Naive thymus-derived CD4-positive, alpha-beta T cell (primary cell): ENCODE measurements at regions not wholly inside any gene's neighbourhood (a gene's known extent, or its start where the extent isn't known, plus 50 kb on each side); places are given as distances from the start of the nearest gene placed in this dataset.

Source experiments
- ATAC-seq: fragments of 150-1000 bp; cut with Tn5 transposase; 2 replicates; pipeline ENCODE4 v1.10.0; 2021; ENCODE audit warnings: mild to moderate bottlenecking, moderate library complexity
- CTCF ChIA-PET: fragments of 350-600 bp; sonication (Branson Sonifier 250); formaldehyde crosslinking; loops from one replicate; lab custom pipeline; 2021; ENCODE audit warnings: antibody characterized with exemption; lab: Charles Lee
- POLR2A ChIA-PET: fragments of 350-600 bp; sonication (Branson Sonifier 250); formaldehyde crosslinking; loops from one replicate; lab custom pipeline; 2021; ENCODE audit warnings: antibody characterized with exemption, inconsistent platforms; lab: Charles Lee
- DNase-seq, 9 donors: peaks; one replicate each; pipeline versions ENCODE4 v3.0.0 to v3.0.0-alpha.2; 2020 to 2022; ENCODE audit warnings: mixed read lengths in 1 of 9
- H3K27ac ChIP-seq: one replicate; pipeline ENCODE4 v1.7.0; 2013; ENCODE audit warnings: mild to moderate bottlenecking, low read depth, low read length, moderate library complexity
- H3K27me3 ChIP-seq, 2 donors: one replicate each; pipeline ENCODE4 v1.7.0; 2013; ENCODE audit warnings: low read length in 2 of 2, mild to moderate bottlenecking in 2 of 2, moderate library complexity in 2 of 2; ENCODE audit not compliant: control insufficient read depth in 2 of 2, insufficient read depth in 2 of 2
- H3K36me3 ChIP-seq, 3 experiments: 1 replicate in 2 of 3; 2 replicates in 1 of 3; pipeline ENCODE4 v1.7.0; 2013; ENCODE audit warnings: low read length in 3 of 3, mild to moderate bottlenecking in 3 of 3, moderate library complexity in 1 of 3; ENCODE audit not compliant: insufficient read depth in 3 of 3, control insufficient read depth in 2 of 3
- H3K4me1 ChIP-seq, 2 donors: one replicate each; pipeline ENCODE4 v1.7.0; 2013; ENCODE audit warnings: low read length in 2 of 2, mild to moderate bottlenecking in 2 of 2, moderate library complexity in 1 of 2; ENCODE audit not compliant: control insufficient read depth in 2 of 2, insufficient read depth in 2 of 2
- H3K4me3 ChIP-seq: 2 replicates; pipeline ENCODE4 v1.7.0; 2013; ENCODE audit warnings: mild to moderate bottlenecking, low read length
- H3K9me3 ChIP-seq, 3 experiments: 1 replicate in 2 of 3; 2 replicates in 1 of 3; pipeline ENCODE4 v1.7.0; 2013; ENCODE audit warnings: low read length in 3 of 3; ENCODE audit not compliant: control insufficient read depth in 2 of 3
- H3K27ac Mint-ChIP-seq, 9 donors: one replicate each; pipeline ENCODE4 v1.8.0; 2020 to 2022; ENCODE audit warnings: mixed read lengths in 9 of 9, mild to moderate bottlenecking in 8 of 9, moderate library complexity in 5 of 9, inconsistent platforms in 2 of 9
- H3K27me3 Mint-ChIP-seq, 5 donors: one replicate each; pipeline ENCODE4 v1.8.0; 2021 to 2022; ENCODE audit warnings: mixed read lengths in 5 of 5, mild to moderate bottlenecking in 1 of 5
- H3K36me3 Mint-ChIP-seq, 5 donors: one replicate each; pipeline ENCODE4 v1.8.0; 2020 to 2022; ENCODE audit warnings: mixed read lengths in 5 of 5, mild to moderate bottlenecking in 3 of 5, inconsistent platforms in 1 of 5
- H3K4me1 Mint-ChIP-seq, 7 donors: one replicate each; pipeline ENCODE4 v1.8.0; 2020 to 2022; ENCODE audit warnings: mixed read lengths in 7 of 7, mild to moderate bottlenecking in 3 of 7, inconsistent platforms in 1 of 7
- H3K4me3 Mint-ChIP-seq, 10 donors: one replicate each; pipeline ENCODE4 v1.8.0; 2020 to 2022; ENCODE audit warnings: mild to moderate bottlenecking in 10 of 10, mixed read lengths in 10 of 10, moderate library complexity in 6 of 10, inconsistent platforms in 2 of 10
- H3K9me3 Mint-ChIP-seq, 11 donors: one replicate each; pipeline ENCODE4 v1.8.0; 2020 to 2022; ENCODE audit warnings: mixed read lengths in 11 of 11, mild to moderate bottlenecking in 4 of 11, inconsistent platforms in 1 of 11, moderate library complexity in 1 of 11
- intact Hi-C, 2 donors: fragments of 100-400 bp; cut with micrococcal nuclease; formaldehyde crosslinking; loops; one replicate each; pipeline ENCODE4 v1.15.1; 2023

DNA sequence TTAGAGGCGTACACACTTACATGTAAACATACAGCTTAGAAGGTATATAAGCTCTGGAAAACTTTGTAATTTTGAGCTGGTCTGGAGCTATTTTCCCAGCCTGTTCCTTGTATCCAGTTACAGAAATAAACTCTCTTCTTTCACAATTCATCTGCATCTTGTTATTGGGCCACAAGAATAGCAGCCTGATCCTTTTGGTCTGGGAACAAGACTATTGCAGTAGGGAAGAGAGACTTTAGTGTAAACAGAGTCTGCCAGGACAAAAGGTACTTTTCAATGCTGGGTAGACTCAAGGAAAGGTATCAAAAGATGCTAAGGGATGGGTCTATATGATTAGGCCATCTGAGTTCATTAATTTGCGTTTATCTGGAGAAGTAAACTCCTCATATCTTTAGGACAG is 728.3 kb downstream of the TYW1 start:
- intact Hi-C loops: no loop called here
- H3K4me3 ChIP-seq: no peak overlapping the region
- no peaks in the 10 kb centered on the region for H3K4me1 Mint-ChIP-seq
- H3K27me3 Mint-ChIP-seq: peaks cover 0 to 4% (median 0%) of the 10 kb centered on the region in 5 donors
- DNase-seq (no peak), ATAC-seq (no peak)
- no peaks in the 10 kb centered on the region for H3K9me3 ChIP-seq
- no peaks in the 10 kb centered on the region for H3K36me3 Mint-ChIP-seq
- no peak overlapping the region for H3K27ac Mint-ChIP-seq
- H3K4me1 ChIP-seq: no peaks in the 10 kb centered on the region
- no peaks in the 10 kb centered on the region for H3K27me3 ChIP-seq
- H3K36me3 ChIP-seq: no peaks in the 10 kb centered on the region
- CTCF ChIA-PET: no interaction called here
- POLR2A ChIA-PET: no interaction called here
- H3K4me3 Mint-ChIP-seq: no peak overlapping the region
- no peak overlapping the region for H3K27ac ChIP-seq
- H3K9me3 Mint-ChIP-seq: peaks cover 5 to 44% (median 15%) of the 10 kb centered on the region in 11 donors

DNA sequence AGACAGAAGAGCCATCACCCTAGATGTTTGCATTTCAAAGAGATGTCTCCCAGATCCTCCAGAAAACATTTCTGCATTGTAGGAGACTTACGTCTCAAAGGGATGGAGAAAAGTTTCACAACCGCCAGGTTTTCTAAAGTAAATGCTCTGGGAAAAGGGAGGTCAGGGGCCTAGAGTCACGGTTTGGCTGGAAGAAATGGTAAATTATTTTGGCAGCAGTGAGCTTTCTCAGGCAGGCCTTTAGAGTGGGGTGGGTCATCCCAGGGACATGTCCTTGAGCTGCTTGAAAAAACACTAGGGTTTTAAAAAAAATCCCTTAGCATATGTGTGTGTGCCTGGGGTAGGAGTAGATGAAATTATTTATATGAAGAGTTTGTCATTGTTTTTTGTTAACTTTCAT is 728.8 kb downstream of the TYW1 start:
- H3K4me1 ChIP-seq: no peaks in the 10 kb centered on the region
- no peak for ATAC-seq
- H3K4me3 Mint-ChIP-seq: no peak overlapping the region

DNA sequence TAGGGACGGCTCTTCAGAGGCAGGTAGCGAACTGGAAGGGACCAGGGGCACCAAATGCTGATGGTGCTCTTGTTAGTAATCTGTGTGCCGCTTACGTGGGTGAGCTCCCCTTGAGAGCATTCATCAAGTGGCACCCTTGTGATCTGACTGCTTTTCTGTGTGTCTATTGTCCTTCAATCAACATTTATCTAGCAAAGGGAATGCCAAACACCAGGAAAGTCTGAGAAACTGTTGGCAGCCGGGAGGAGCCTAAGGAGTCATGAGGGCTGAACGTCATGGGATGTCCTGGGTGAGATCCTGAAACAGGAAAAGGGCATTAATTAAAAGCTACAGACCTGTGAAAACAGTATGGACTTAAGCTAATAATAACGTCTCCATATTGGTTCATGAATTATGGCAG is 733.1 kb downstream of the TYW1 start:
- H3K27ac Mint-ChIP-seq: no peak overlapping the region
- POLR2A ChIA-PET: no interaction called here
- no peaks in the 10 kb centered on the region for H3K36me3 Mint-ChIP-seq
- H3K4me1 Mint-ChIP-seq: no peaks in the 10 kb centered on the region
- no peak overlapping the region for H3K4me3 Mint-ChIP-seq
- no peak overlapping the region for H3K27ac ChIP-seq
- H3K9me3 ChIP-seq: no peaks in the 10 kb centered on the region
- H3K27me3 Mint-ChIP-seq: peaks cover 0 to 3% (median 0%) of the 10 kb centered on the region in 5 donors
- intact Hi-C loops: no loop called here
- H3K9me3 Mint-ChIP-seq: peaks cover 7 to 42% (median 22%) of the 10 kb centered on the region in 11 donors
- CTCF ChIA-PET: no interaction called here
- DNase-seq: no peak
- ATAC-seq: no peak
- no peaks in the 10 kb centered on the region for H3K4me1 ChIP-seq
- no peaks in the 10 kb centered on the region for H3K36me3 ChIP-seq
- H3K27me3 ChIP-seq: no peaks in the 10 kb centered on the region
- H3K4me3 ChIP-seq: no peak overlapping the region

More for the DNA sequence above, 728.8 kb downstream of the TYW1 start:
- Mint-ChIP-seq H3K4me1 (no peaks in the 10 kb centered on the region), H3K36me3 (no peaks in the 10 kb centered on the region), H3K27ac (no peak overlapping the region), H3K9me3 (peaks cover 4 to 44% (median 14%) of the 10 kb centered on the region in 11 donors), H3K27me3 (peaks cover 0 to 3% (median 0%) of the 10 kb centered on the region in 5 donors)
- no peak overlapping the region for H3K27ac ChIP-seq
- intact Hi-C loops: no loop called here
- H3K36me3 ChIP-seq: no peaks in the 10 kb centered on the region
- POLR2A ChIA-PET: no interaction called here
- H3K4me3 ChIP-seq: no peak overlapping the region
- H3K27me3 ChIP-seq: no peaks in the 10 kb centered on the region
- H3K9me3 ChIP-seq: no peaks in the 10 kb centered on the region
- CTCF ChIA-PET: no interaction called here
- DNase-seq: no peak

DNA sequence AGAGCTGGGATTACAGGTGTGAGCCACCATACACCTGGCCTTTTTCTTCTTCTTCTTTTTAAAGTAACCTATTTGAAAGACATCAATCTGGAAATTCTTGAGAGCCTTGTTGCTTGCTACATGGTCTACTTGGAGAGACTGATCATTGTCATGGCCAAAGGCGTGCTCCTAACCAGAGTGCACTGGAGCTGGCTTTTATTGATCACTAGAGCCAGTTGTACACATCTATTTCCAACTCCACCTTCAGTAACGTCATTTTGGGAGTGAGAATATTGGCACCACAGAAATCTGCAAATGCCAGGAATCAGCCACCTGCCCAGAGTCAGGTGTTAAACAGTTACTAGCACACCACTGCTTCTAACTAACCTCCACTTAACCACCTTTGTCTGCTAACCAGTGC is 735.1 kb downstream of the TYW1 start:
- intact Hi-C loops: no loop called here
- H3K9me3 Mint-ChIP-seq: peaks cover 0 to 39% (median 22%) of the 10 kb centered on the region in 11 donors
- ATAC-seq: no peak
- H3K9me3 ChIP-seq: no peaks in the 10 kb centered on the region
- H3K27ac Mint-ChIP-seq: no peak overlapping the region
- DNase-seq: no peak
- POLR2A ChIA-PET: no interaction called here
- H3K27me3 Mint-ChIP-seq: peaks cover 0 to 3% (median 0%) of the 10 kb centered on the region in 5 donors
- H3K36me3 Mint-ChIP-seq: no peaks in the 10 kb centered on the region
- no peaks in the 10 kb centered on the region for H3K36me3 ChIP-seq
- H3K27me3 ChIP-seq: no peaks in the 10 kb centered on the region
- H3K27ac ChIP-seq: no peak overlapping the region
- no peaks in the 10 kb centered on the region for H3K4me1 ChIP-seq
- no peak overlapping the region for H3K4me3 ChIP-seq
- no peak overlapping the region for H3K4me3 Mint-ChIP-seq
- CTCF ChIA-PET: no interaction called here
- no peaks in the 10 kb centered on the region for H3K4me1 Mint-ChIP-seq

DNA sequence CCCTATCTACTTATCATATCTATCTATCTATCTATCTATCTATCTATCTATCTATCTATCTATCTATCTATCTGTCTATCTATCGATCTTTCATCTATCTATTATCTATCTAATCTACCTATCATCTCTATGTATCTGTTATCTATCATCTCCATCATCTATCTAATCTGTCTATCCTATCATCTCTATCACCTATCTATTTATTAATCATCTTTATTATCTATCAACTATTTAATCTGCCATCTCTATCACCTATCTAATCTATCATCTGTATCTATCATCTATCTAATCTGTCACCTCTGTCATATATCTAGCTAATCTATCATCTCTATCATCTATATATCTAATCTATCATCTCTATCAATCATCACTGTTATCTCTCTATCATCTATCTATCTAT is 736.3 kb downstream of the TYW1 start:
- intact Hi-C loops: no loop called here
- H3K4me3 Mint-ChIP-seq: no peak overlapping the region
- H3K36me3 ChIP-seq: no peaks in the 10 kb centered on the region
- no peaks in the 10 kb centered on the region for H3K36me3 Mint-ChIP-seq
- H3K9me3 ChIP-seq: no peaks in the 10 kb centered on the region
- no peaks in the 10 kb centered on the region for H3K4me1 Mint-ChIP-seq
- no peaks in the 10 kb centered on the region for H3K4me1 ChIP-seq
- H3K27me3 Mint-ChIP-seq: peaks cover 0 to 2% (median 0%) of the 10 kb centered on the region in 5 donors
- CTCF ChIA-PET: no interaction called here
- H3K27me3 ChIP-seq: no peaks in the 10 kb centered on the region
- H3K27ac ChIP-seq: no peak overlapping the region
- H3K9me3 Mint-ChIP-seq: peaks cover 0 to 41% (median 23%) of the 10 kb centered on the region in 11 donors
- no peak overlapping the region for H3K27ac Mint-ChIP-seq
- ATAC-seq (no peak), DNase-seq (no peak)
- POLR2A ChIA-PET: no interaction called here
- no peak overlapping the region for H3K4me3 ChIP-seq

DNA sequence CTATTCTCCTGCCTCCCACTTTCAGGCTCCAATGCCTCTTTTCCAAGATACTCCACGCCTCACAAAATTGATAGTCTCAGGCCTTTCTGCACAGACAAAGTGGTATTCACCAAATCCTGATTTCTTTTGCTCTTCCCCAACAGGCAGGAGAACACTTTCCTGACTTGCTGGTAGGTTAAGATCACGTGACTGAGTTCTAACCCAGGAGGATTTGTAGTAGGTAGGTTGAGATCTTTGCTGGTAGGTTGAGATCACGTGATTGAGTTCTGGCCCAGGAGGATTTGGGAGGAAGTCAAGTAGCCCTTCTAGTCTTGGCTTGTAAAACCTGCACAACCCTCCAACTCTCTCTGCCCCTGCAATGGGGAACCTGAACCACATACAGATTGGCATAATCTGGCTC is 741.5 kb downstream of the TYW1 start:
- intact Hi-C loops: no loop called here
- Mint-ChIP-seq H3K4me1 (no peaks in the 10 kb centered on the region), H3K27me3 (peaks cover 0 to 3% (median 0%) of the 10 kb centered on the region in 5 donors), H3K9me3 (peaks cover 3 to 38% (median 18%) of the 10 kb centered on the region in 11 donors), H3K27ac (no peak overlapping the region), H3K36me3 (peaks cover 0 to 3% (median 0%) of the 10 kb centered on the region in 5 donors), H3K4me3 (no peak overlapping the region)
- H3K9me3 ChIP-seq: peaks cover 0 to 6% (median 0%) of the 10 kb centered on the region in 3 experiments
- DNase-seq (no peak), ATAC-seq (no peak)
- H3K27me3 ChIP-seq: no peaks in the 10 kb centered on the region
- no peaks in the 10 kb centered on the region for H3K36me3 ChIP-seq
- POLR2A ChIA-PET: no interaction called here
- H3K27ac ChIP-seq: no peak overlapping the region
- no peak overlapping the region for H3K4me3 ChIP-seq
- H3K4me1 ChIP-seq: no peaks in the 10 kb centered on the region
- CTCF ChIA-PET: no interaction called here

DNA sequence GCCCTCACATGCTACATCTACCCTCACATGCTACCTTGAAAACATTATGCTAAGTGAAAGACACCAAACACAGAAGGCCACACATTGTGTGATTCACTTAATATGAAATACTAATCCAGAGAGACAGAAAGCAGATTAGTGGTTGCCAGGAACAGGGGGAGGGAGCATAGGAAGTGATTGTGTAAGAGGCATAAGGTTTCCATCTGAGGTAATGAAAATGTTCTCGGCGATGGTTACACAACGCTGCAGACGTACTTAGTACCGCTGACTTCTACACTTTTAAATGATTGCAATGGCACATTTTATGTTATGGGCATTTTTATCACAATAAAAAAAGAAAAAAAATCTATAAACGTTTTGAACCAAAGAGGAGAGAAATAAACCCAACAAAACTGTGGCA is 742.3 kb downstream of the TYW1 start:
- Mint-ChIP-seq H3K27me3 (peaks cover 0 to 3% (median 0%) of the 10 kb centered on the region in 5 donors), H3K9me3 (peaks cover 3 to 37% (median 18%) of the 10 kb centered on the region in 11 donors), H3K27ac (no peak overlapping the region), H3K4me3 (no peak overlapping the region), H3K36me3 (peaks cover 0 to 3% (median 0%) of the 10 kb centered on the region in 5 donors), H3K4me1 (no peaks in the 10 kb centered on the region)
- no peaks in the 10 kb centered on the region for H3K36me3 ChIP-seq
- no peaks in the 10 kb centered on the region for H3K4me1 ChIP-seq
- ChIA-PET POLR2A (no interaction called here), CTCF (no interaction called here)
- no peak overlapping the region for H3K27ac ChIP-seq
- intact Hi-C loops: no loop called here
- DNase-seq: no peak
- H3K4me3 ChIP-seq: no peak overlapping the region
- no peaks in the 10 kb centered on the region for H3K27me3 ChIP-seq
- ATAC-seq: no peak
- H3K9me3 ChIP-seq: peaks cover 0 to 6% (median 0%) of the 10 kb centered on the region in 3 experiments
